Fibroblast of the aortic adventitia (primary cell): ENCODE measurements at regions not wholly inside any gene's neighbourhood (a gene's known extent, or its start where the extent isn't known, plus 50 kb on each side); places are given as distances from the start of the nearest gene placed in this dataset.

Experiments used
- DNase-seq: peaks from one replicate; pipeline ENCODE4 v3.0.0-alpha.2; 2010; ENCODE audit warnings: low read depth
- H3K4me3 ChIP-seq: 2 replicates; pipeline ENCODE4 v1.5.1; 2011; ENCODE audit warnings: low read depth, mild to moderate bottlenecking, control low read depth, low read length, moderate library complexity
- TF ChIP-seq, protein P1 (sequence below): IDR thresholded peaks from 2 replicates; pipeline ENCODE4 v1.5.1; 2011; ENCODE audit warnings: mild to moderate bottlenecking, low read length, control low read depth, inconsistent platforms; ENCODE audit not compliant: insufficient read depth

DNA sequence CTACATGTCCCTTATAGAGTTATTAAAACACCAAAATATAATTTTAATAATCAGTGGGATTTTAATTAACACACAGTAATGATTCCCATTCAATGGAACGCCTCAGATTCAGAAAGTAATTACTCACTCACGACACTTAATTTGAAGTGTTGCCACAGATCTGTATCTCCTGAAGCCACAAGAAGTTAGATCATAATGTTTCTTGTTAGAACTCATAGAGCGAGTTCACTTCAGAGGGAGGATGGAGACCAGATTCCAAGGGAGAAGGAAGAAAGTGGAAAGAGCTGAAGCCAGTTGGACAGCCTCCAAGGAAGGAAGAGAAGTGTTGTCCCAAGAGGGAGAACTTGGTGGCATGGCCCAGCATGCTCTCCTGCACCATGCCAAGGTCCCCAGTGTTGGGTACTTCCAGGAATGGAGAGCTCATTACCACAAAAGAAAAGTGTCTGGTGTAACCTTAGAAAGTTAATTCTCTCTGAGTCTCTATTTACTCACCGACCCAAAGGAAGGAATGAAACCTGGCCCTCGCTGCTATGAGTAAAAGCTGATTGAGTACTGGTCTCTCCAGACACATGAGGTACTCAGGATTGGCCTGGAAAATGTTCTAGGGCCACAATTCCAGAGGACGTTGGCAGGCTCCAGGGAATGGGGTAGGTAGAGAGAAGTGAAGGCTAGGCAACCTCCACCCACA is 305.4 kb downstream of the BCL11B start:
- no peak overlapping the region for H3K4me3 ChIP-seq
- TF ChIP-seq, protein P1, sequence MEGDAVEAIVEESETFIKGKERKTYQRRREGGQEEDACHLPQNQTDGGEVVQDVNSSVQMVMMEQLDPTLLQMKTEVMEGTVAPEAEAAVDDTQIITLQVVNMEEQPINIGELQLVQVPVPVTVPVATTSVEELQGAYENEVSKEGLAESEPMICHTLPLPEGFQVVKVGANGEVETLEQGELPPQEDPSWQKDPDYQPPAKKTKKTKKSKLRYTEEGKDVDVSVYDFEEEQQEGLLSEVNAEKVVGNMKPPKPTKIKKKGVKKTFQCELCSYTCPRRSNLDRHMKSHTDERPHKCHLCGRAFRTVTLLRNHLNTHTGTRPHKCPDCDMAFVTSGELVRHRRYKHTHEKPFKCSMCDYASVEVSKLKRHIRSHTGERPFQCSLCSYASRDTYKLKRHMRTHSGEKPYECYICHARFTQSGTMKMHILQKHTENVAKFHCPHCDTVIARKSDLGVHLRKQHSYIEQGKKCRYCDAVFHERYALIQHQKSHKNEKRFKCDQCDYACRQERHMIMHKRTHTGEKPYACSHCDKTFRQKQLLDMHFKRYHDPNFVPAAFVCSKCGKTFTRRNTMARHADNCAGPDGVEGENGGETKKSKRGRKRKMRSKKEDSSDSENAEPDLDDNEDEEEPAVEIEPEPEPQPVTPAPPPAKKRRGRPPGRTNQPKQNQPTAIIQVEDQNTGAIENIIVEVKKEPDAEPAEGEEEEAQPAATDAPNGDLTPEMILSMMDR, result no peak
- DNase-seq, result no peak

GRCh38 chr14:98974113-98974512 is 297.9 kb downstream of the BCL11B start:
- TF ChIP-seq, protein P1, result no peak
- no peak overlapping the region for H3K4me3 ChIP-seq
- no peak for DNase-seq

- H3K4me3 ChIP-seq, result no peak overlapping the region
- no peak for DNase-seq
- TF ChIP-seq, protein P1, result no peak
Observed at GRCh38 chr14:98976271-98976670, 295.7 kb downstream of the BCL11B start.

- no peak overlapping the region for H3K4me3 ChIP-seq
- TF ChIP-seq, protein P1, result no peak
- DNase-seq, result no peak
Observed at GRCh38 chr14:98977451-98977850, 294.5 kb downstream of the BCL11B start.

DNA sequence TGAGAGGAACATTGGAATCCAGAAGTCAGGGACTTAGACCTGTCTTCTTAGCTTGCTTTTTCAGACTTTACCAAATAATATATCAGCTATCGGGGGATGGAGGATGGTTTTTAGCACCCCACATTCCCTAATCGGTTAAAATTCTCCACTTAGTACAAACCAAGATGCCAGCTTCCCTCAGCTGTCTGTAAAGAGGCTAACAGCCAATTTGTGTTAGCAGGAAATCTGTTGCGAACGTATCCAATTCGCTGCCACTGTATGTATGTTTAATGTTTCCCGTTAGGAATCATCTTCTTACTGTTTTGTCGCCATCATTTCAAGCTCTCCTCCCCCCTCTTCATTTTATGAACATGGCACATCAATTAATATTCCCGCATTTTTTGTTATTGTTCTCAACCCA is 289.0 kb downstream of the BCL11B start:
- H3K4me3 ChIP-seq, result no peak overlapping the region
- no peak for DNase-seq
- TF ChIP-seq, protein P1, result no peak

DNA sequence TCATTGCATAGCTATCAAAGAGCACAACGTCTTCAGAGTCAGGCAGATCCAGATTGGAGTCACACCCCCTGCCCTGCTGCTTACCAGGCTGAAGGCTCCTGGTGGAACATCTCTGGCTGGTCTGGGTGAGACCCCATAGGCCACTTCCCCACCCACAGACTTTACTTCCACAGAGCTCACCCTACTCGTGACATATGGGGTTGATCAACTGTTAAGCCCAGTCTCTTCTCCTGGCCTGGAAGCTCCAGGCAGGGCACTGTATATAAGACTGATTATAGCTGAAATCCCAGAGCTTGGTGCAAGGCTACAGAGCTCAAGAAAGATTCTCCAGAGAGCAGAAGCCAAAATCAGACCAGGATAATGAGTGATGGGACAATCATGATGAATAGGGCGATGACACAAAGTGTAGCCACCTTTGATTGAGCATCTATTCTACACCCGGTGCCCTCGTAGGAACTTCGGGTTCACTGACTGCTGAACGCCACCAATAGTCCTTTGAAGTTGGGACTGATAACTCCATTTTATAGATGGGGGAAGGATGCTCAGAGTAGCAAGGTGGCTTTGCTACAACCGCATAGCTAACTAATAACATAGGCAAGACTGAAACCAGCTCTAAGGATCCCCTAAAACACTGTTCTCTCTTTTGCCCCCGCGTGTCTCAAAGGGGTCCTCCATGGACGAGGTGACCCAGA is 287.8 kb downstream of the BCL11B start:
- TF ChIP-seq, protein P1, result no peak
- DNase-seq, result no peak
- H3K4me3 ChIP-seq, result no peak overlapping the region
